Peyer's patch (tissue), 4 donors: ENCODE measurements at regions not wholly inside any gene's neighbourhood (a gene's known extent, or its start where the extent isn't known, plus 50 kb on each side); places are given as distances from the start of the nearest gene placed in this dataset.

Source experiments
- DNase-seq, 3 donors: peaks; one replicate each; pipeline ENCODE4 v3.0.0-alpha.2; 2017 to 2019
- H3K27ac ChIP-seq, 4 donors: fragments of 200-600 bp; sonication (generic); one replicate each; pipeline ENCODE4 v1.5.1; 2016 to 2019
- H3K27me3 ChIP-seq, 2 donors: fragments of 200-600 bp; sonication (generic); one replicate each; pipeline ENCODE4 v1.5.1; 2019
- H3K36me3 ChIP-seq, 3 donors: fragments of 200-600 bp; sonication (generic); one replicate each; pipeline ENCODE4 v1.5.1; 2016 to 2019
- H3K4me1 ChIP-seq, 4 donors: fragments of 200-600 bp; sonication (generic); one replicate each; pipeline ENCODE4 v1.5.1; 2016 to 2019
- H3K4me3 ChIP-seq, 4 donors: fragments of 200-600 bp; sonication (generic); 1 replicate in 3 of 4; 2 replicates in 1 of 4; pipeline ENCODE4 v1.5.1; 2016 to 2019; ENCODE audit warnings: mild to moderate bottlenecking in 1 of 4
- H3K9me3 ChIP-seq, 4 donors: fragments of 200-600 bp; sonication (generic); one replicate each; pipeline ENCODE4 v1.5.1; 2016 to 2019; ENCODE audit warnings: mild to moderate bottlenecking in 1 of 4
- CTCF ChIP-seq, 6 experiments: fragments of 450-650 bp in 4 of 6; fragments of 200-600 bp in 2 of 6; sonication (generic) in 1 of 6; IDR thresholded peaks; one replicate each; pipeline ENCODE4 v1.5.1; 2017 to 2019; ENCODE audit warnings: antibody characterized with exemption in 6 of 6, mild to moderate bottlenecking in 3 of 6, moderate library complexity in 1 of 6
- POLR2A ChIP-seq, 2 donors: fragments of 450-650 bp; IDR thresholded peaks; one replicate each; pipeline ENCODE4 v1.5.1; 2017; ENCODE audit warnings: antibody characterized with exemption in 2 of 2, mild to moderate bottlenecking in 2 of 2, moderate library complexity in 2 of 2

- TF ChIP-seq POLR2A (IDR thresholded peaks at IDR 0.05) (no peak), CTCF (IDR thresholded peaks at IDR 0.05) (no peak)
- Histone ChIP-seq H3K9me3 (no peaks in the 10 kb centered on the region), H3K36me3 (no peaks in the 10 kb centered on the region), H3K4me1 (peaks cover 0 to 10% (median 7%) of the 10 kb centered on the region in 4 donors), H3K27me3 (no peaks in the 10 kb centered on the region), H3K27ac (no peak overlapping the region), H3K4me3 (no peak overlapping the region)
- no peak for DNase-seq
These were observed 50.9 kb upstream of the ATP12A start for GRCh38 chr13:24629320-24629719.

- Histone ChIP-seq H3K4me1 (peaks cover 0 to 10% (median 7%) of the 10 kb centered on the region in 4 donors), H3K4me3 (no peak overlapping the region), H3K27ac (no peak overlapping the region), H3K36me3 (no peaks in the 10 kb centered on the region), H3K9me3 (no peaks in the 10 kb centered on the region), H3K27me3 (no peaks in the 10 kb centered on the region)
- DNase-seq: no peak
- TF ChIP-seq POLR2A (IDR thresholded peaks at IDR 0.05) (no peak), CTCF (IDR thresholded peaks at IDR 0.05) (no peak)
These were observed 50.1 kb upstream of the ATP12A start for GRCh38 chr13:24630121-24630520.
